GM23248 (cell line): ENCODE measurements at regions not wholly inside any gene's neighbourhood (a gene's known extent, or its start where the extent isn't known, plus 50 kb on each side); places are given as distances from the start of the nearest gene placed in this dataset.

Experiments
- EZH2 ChIP-seq: fragments of 200-600 bp; sonication (generic); IDR thresholded peaks from 2 replicates; pipeline ENCODE4 v1.6.1; 2018; ENCODE audit warnings: antibody characterized with exemption, mild to moderate bottlenecking; ENCODE audit not compliant: insufficient read depth, poor library complexity, severe bottlenecking
- EZH2phosphoT487 ChIP-seq: fragments of 200-600 bp; sonication (generic); IDR thresholded peaks from 2 replicates; pipeline ENCODE4 v1.6.1; 2018; ENCODE audit warnings: antibody characterized with exemption, moderate library complexity, mild to moderate bottlenecking, low read depth; ENCODE audit not compliant: insufficient read depth

DNA sequence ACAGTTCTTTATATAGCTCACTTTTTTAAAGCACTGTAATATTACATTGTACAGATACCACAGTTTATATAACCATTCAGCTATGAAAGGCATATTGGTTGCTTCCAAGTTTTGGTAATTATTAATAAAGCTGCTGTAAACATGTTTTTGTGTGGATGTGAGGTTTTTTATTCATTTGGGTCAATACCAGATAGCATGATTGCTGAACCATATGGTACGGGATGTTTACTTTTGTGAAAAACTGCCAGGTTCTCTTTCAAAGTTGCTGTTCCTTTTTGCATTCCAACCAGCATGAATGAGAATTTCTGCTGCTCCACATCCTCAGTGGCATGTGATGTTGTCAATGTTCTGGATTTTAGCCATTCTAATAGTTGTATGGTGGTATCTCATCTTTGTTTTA lies 439.6 kb upstream of the NMUR2 start:
- no peak for TF ChIP-seq EZH2phosphoT487
- TF ChIP-seq EZH2, result no peak
